ENCODE measurements at regions not wholly inside any gene's neighbourhood (a gene's known extent, or its start where the extent isn't known, plus 50 kb on each side); places are given as distances from the start of the nearest gene placed in this dataset.
"Not testable (repeated sequence)": the region's sequence is repeated elsewhere in the genome, so short reads cannot be mapped to it uniquely, and the experiment has no call there.

GRCh38 chr6:113172531-113172966, 684.6 kb upstream of the MARCKS start:
- FAIRE-seq: no peak

DNA sequence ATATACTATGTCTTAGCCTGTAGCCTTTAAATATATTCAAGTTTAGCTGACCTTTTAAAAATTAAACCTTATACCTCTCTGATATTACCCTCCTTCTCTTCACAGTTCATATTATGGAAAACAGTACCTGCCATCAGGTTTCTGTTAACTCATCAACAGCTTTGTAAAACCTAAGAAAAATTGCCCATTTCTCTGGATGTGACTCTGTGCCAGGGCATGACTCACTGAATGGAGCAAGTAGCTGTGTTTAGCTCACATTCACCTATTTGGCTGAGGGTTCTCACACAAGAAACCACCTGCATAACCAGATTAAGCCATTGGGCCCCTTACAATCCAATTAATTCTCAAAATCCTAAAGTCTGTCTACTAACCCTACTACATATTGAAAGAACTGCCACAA, 678.8 kb upstream of the MARCKS start:
- no peak for FAIRE-seq

DNA sequence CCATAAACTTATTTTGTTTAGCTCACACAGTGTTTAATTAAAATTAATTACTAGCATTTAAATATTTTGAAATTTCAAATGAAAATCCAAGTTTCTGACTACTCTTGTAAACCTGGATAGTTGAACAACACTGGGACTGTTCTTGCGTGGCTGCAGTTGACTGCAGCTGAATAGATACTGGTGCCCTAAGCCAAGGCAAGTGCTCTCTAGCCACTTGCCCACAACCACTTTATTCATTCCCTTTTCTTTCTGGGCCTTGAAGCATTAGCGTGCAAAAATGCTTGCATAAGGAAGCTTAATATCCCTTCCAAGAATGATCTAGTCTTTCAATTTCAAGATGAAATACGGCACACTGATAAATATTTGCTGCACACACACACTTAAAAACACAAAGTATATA, 676.0 kb upstream of the MARCKS start:
- FAIRE-seq: no peak

DNA sequence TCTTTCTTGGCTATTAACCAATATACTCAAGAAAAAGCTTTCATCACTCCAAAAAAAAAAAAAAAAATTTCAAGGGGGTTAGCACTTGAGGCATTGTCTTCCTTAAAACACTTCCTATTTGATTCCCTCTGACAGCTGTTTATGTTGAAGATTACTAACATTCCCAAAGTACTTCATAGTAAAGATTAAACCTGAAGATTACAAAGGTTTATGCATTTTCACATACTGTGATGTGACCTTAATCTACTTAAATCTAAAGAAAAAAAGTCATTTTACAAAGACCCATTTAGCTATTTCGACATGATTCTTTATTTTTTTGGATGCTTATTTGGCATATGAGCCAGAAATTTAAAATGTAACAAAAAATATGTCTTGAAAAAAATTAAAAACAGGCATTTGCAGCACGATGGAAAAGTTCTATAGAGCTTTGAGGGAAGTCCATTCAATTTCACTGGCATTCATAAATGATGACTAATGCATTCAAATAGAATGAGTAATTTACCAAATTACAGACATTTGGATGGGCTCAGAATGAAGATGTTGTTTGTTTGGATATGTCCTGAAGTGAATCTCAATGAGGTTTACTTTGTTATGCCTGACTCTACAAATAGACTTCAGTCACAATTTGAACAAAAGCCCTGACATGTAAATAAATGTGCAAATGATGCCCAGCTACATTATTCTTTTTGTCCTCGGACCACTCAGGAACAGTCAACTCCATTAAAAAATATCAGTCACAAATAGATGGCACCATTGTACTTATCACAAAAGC, 674.6 kb upstream of the MARCKS start:
- FAIRE-seq: no peak

DNA sequence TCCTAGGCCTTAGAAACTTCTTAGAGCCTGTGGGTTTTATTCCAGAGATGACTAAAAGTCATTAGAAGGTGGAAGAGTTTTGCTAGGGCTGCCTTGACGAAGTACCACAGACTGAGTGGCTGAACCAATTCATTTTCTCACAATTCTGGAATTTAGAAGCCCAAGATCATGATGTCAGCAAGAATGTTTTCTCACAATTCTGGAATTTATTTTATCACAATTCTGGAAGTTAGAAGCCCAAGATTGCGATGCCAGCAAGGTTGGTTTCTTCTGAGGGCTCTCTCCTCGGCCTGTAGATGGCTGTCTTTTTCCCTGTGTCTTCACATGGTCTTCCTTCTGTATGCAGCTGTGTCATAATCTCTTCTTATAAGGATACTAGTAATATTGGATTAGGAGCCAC, 672.9 kb upstream of the MARCKS start:
- FAIRE-seq: no peak

DNA sequence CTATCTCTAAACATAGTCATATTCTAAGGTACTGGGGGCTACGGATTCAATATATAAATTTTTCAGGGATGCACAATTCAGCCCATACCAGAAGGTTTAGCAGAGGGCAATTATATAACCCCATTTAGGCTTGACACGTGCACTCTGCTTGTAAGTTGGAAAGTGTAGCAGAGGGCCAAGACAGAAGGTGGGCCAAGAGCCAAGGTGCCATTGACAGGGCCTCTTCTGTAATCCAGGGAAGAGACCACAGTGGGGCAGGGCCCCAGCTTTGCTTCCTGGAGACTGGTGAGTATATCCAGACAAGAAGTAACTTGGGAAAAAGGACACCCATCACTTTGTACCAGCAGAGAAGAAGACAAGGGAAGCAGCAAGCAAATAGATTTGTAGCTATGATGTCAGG, 672.4 kb upstream of the MARCKS start:
- FAIRE-seq: no peak

DNA sequence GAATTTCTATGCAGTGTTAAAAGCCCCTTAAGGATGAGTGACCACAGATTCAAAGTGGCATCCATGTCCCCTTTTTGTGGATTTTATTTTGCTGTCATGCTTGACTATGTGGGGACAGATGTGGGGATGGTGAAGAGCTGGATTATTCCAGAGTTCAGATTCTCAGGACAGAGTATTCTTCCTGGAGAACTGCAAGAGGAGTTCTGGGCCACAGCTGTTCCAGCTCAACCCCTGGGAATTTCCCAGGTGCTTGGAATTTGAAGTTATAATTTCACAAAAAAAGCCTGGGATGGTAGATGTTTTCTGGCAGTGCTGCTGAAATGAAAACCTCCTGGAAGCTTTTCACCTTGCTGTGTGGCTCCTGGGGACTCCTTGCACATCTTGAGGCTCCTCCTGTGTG, 671.8 kb upstream of the MARCKS start:
- FAIRE-seq: no peak

GRCh38 chr6:113187661-113188060, 669.5 kb upstream of the MARCKS start:
- no peak for FAIRE-seq

DNA sequence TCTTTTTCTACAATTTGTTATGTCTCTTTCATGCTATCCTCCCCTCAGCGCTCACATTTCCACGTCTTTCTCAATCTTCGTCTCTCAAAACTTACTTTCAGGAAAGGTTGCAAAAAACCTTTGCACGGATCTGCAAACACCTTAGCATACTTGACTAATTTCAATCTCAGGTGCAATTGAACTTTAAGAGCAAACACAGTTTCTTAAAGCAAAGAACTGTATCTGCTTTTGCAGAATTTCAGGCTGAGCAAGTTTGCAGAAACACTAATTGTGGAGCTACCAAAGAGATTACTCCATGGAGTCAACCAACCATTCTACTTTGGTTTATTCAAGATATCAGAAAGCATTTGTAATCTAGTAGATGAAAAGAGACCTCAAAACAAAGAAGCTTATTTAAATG, 668.2 kb upstream of the MARCKS start:
- FAIRE-seq: no peak

GRCh38 chr6:113190170-113190569, 667.0 kb upstream of the MARCKS start:
- FAIRE-seq: no peak

GRCh38 chr6:113194090-113194489, 663.1 kb upstream of the MARCKS start:
- FAIRE-seq: no peak

GRCh38 chr6:113202852-113203714, 654.1 kb upstream of the MARCKS start:
- no peak for FAIRE-seq

DNA sequence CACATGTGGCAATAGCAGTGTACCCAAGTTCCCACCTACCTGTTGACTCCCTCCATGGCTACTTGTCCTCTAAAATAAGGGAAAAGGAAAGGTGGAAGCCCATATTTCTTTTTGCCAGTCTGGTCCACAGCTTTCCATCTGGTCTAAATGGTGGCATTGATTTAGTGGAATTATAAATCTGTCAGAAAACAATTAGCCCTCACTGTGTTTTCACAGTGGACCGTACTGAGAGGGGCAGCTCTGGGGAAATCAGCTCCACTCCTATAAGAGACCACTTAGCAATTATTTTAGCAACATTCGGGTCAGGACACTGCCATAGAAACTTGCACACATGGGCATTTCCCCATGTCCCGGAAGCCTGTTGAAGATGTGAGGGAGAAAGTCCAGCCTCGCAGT, 653.4 kb upstream of the MARCKS start:
- no peak for FAIRE-seq

DNA sequence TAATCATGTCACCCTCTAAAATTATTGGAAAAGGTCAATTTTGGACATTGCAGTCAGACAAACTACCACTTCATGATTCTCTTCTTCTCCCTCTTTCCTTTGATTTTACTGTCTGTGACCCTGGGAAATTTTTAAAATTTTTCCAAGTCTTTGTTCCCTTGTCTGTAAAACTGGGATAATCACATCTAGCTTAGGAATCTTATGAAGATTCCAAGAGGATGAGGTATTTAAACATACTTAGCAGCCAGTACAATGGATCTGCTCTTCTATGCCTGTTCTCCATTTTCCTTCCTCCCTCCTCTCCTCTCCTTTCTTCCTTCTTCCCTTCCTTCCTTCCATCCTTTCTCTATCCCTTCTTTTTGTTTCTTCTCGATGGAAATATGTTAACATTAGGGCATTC, 651.6 kb upstream of the MARCKS start:
- FAIRE-seq: no peak

- no peak for FAIRE-seq
Observed at GRCh38 chr6:113208726-113209125, 648.4 kb upstream of the MARCKS start.

GRCh38 chr6:113209315-113209714, 647.8 kb upstream of the MARCKS start:
- FAIRE-seq: no peak

- FAIRE-seq: no peak
Observed at GRCh38 chr6:113211170-113211569, 646.0 kb upstream of the MARCKS start.

GRCh38 chr6:113219783-113220182, 637.4 kb upstream of the MARCKS start:
- FAIRE-seq: no peak

GRCh38 chr6:113220832-113221231, 636.3 kb upstream of the MARCKS start:
- FAIRE-seq: no peak

DNA sequence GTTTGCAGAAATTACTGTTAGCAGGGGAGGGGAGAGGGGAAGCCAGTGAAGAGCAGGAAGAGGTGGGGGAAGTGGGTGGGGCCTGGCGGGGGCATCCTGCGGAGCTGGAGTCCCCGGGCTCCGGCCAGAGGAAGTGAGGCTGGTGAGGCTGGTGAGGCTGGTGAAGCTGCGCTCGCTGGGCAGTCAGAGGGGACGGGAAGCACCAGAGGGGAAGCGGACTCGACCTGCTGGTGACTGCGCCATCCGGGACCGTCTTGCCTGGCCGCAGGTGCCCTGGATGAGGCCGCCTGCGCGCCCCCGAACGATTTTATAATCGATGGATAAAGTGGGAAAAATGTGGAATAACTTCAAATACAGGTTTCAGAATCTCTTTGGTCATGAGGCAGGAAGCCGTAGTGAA, 635.3 kb upstream of the MARCKS start:
- no peak for FAIRE-seq

- FAIRE-seq: no peak
Observed at GRCh38 chr6:113246186-113246585, 611.0 kb upstream of the MARCKS start.

GRCh38 chr6:113248532-113248931, 608.6 kb upstream of the MARCKS start:
- no peak for FAIRE-seq

- not testable (repeated sequence) for FAIRE-seq
Observed at GRCh38 chr6:113254194-113254593, 603.0 kb upstream of the MARCKS start.

- no peak for FAIRE-seq
Observed at GRCh38 chr6:113258771-113259170, 598.4 kb upstream of the MARCKS start.
